ENCODE measurements at regions not wholly inside any gene's neighbourhood (a gene's known extent, or its start where the extent isn't known, plus 50 kb on each side); places are given as distances from the start of the nearest gene placed in this dataset.

DNA sequence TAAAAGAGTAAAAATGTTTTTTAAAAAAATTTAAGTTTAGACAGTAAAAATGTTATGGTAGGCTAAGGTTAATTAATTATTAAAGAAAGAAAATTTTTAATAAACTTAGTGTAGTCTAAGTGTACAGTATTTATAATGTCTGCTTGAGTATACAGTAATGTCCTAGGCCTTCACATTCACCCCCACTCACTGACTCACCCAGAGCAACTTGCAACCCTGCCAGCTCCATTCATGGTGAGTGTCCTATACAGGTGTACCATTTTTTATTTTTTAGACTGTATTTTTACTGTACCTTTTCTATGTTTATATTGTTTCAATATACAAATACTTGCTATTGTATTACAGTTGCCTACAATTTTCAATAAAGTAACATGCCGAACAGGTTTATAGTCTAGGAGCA, 234.1 kb downstream of the AUH start:
- TF ChIP-seq, protein P1, sequence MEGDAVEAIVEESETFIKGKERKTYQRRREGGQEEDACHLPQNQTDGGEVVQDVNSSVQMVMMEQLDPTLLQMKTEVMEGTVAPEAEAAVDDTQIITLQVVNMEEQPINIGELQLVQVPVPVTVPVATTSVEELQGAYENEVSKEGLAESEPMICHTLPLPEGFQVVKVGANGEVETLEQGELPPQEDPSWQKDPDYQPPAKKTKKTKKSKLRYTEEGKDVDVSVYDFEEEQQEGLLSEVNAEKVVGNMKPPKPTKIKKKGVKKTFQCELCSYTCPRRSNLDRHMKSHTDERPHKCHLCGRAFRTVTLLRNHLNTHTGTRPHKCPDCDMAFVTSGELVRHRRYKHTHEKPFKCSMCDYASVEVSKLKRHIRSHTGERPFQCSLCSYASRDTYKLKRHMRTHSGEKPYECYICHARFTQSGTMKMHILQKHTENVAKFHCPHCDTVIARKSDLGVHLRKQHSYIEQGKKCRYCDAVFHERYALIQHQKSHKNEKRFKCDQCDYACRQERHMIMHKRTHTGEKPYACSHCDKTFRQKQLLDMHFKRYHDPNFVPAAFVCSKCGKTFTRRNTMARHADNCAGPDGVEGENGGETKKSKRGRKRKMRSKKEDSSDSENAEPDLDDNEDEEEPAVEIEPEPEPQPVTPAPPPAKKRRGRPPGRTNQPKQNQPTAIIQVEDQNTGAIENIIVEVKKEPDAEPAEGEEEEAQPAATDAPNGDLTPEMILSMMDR (IDR thresholded peaks at IDR 0.05), result no peak
- no peak for TF ChIP-seq POLR2A (IDR thresholded peaks at IDR 0.05)
